Activated CD4-positive, alpha-beta T cell treated with anti-CD3 and anti-CD28 coated beads for 36 hours (primary cell): ENCODE measurements at regions not wholly inside any gene's neighbourhood (a gene's known extent, or its start where the extent isn't known, plus 50 kb on each side); places are given as distances from the start of the nearest gene placed in this dataset.

Experiments
- ATAC-seq: fragments of 200-7000 bp; cut with Tn5 transposase; one replicate; pipeline ENCODE4 v1.10.0; 2021; ENCODE audit warnings: mild to moderate bottlenecking, moderate library complexity
- CTCF ChIA-PET: fragments of 350-600 bp; sonication (Branson Sonifier 250); formaldehyde crosslinking; loops from one replicate; lab custom pipeline; 2021; ENCODE audit warnings: antibody characterized with exemption; lab: Charles Lee
- POLR2A ChIA-PET: fragments of 350-600 bp; sonication (Branson Sonifier 250); formaldehyde crosslinking; loops from one replicate; lab custom pipeline; 2021; ENCODE audit warnings: antibody characterized with exemption, inconsistent platforms; lab: Charles Lee
- DNase-seq: peaks from one replicate; pipeline ENCODE4 v3.0.0-alpha.2; 2020
- H3K27ac Mint-ChIP-seq: one replicate; pipeline ENCODE4 v1.8.0; 2021; ENCODE audit warnings: mixed read lengths
- H3K27me3 Mint-ChIP-seq: one replicate; pipeline ENCODE4 v1.8.0; 2021; ENCODE audit warnings: mixed read lengths
- H3K36me3 Mint-ChIP-seq: one replicate; pipeline ENCODE4 v1.8.0; 2021; ENCODE audit warnings: low read depth, mixed read lengths
- H3K4me1 Mint-ChIP-seq: one replicate; pipeline ENCODE4 v1.8.0; 2021; ENCODE audit warnings: mixed read lengths
- H3K4me3 Mint-ChIP-seq: one replicate; pipeline ENCODE4 v1.8.0; 2021; ENCODE audit warnings: mild to moderate bottlenecking, moderate library complexity, mixed read lengths
- H3K9me3 Mint-ChIP-seq: one replicate; pipeline ENCODE4 v1.8.0; 2021; ENCODE audit warnings: low read depth, mixed read lengths
- intact Hi-C, 2 experiments: fragments of 100-400 bp; cut with DNase I in 1 of 2; cut with micrococcal nuclease in 1 of 2; formaldehyde crosslinking; loops; one replicate each; pipeline versions ENCODE4 v1.14.2 to v1.15.1; 2022 to 2024; cut with DNase I, micrococcal nuclease

GRCh38 chr5:36482812-36483211, 123.6 kb upstream of the SLC1A3 start:
- POLR2A ChIA-PET: no interaction called here
- Mint-ChIP-seq H3K9me3 (no peaks in the 10 kb centered on the region), H3K27ac (no peak overlapping the region), H3K36me3 (no peaks in the 10 kb centered on the region), H3K27me3 (no peaks in the 10 kb centered on the region), H3K4me3 (no peak overlapping the region), H3K4me1 (no peaks in the 10 kb centered on the region)
- intact Hi-C loops: no loop called here
- DNase-seq: no peak
- CTCF ChIA-PET: no interaction called here
- no peak for ATAC-seq

- ChIA-PET CTCF (no interaction called here), POLR2A (no interaction called here)
- H3K36me3 Mint-ChIP-seq: no peaks in the 10 kb centered on the region
- no peak overlapping the region for H3K4me3 Mint-ChIP-seq
- ATAC-seq: no peak
- no peaks in the 10 kb centered on the region for H3K4me1 Mint-ChIP-seq
- no peaks in the 10 kb centered on the region for H3K27me3 Mint-ChIP-seq
- no peak for DNase-seq
- intact Hi-C loops: no loop called here
- no peak overlapping the region for H3K27ac Mint-ChIP-seq
- no peaks in the 10 kb centered on the region for H3K9me3 Mint-ChIP-seq
Observed at GRCh38 chr5:36489505-36489904, 116.9 kb upstream of the SLC1A3 start.

- Mint-ChIP-seq H3K27ac (no peak overlapping the region), H3K9me3 (no peaks in the 10 kb centered on the region), H3K4me1 (no peaks in the 10 kb centered on the region), H3K36me3 (no peaks in the 10 kb centered on the region), H3K4me3 (no peak overlapping the region), H3K27me3 (peaks cover under 1% of the 10 kb centered on the region)
- intact Hi-C loops: no loop called here
- DNase-seq (no peak), ATAC-seq (no peak)
- ChIA-PET CTCF (no interaction called here), POLR2A (no interaction called here)
Observed at GRCh38 chr5:36491856-36492255, 114.5 kb upstream of the SLC1A3 start.

- intact Hi-C loops: no loop called here
- Mint-ChIP-seq H3K27ac (no peak overlapping the region), H3K27me3 (peaks cover 3% of the 10 kb centered on the region), H3K9me3 (no peaks in the 10 kb centered on the region), H3K4me3 (no peak overlapping the region), H3K4me1 (no peaks in the 10 kb centered on the region), H3K36me3 (no peaks in the 10 kb centered on the region)
- ChIA-PET POLR2A (no interaction called here), CTCF (no interaction called here)
- DNase-seq (no peak), ATAC-seq (no peak)
Observed at GRCh38 chr5:36492984-36493654, 113.3 kb upstream of the SLC1A3 start.

GRCh38 chr5:36494028-36494427, 112.4 kb upstream of the SLC1A3 start:
- CTCF ChIA-PET: interaction anchor here (0.7 to 1.1 kb wide), 2 partner anchors 8 to 73 kb away, joined by 3 read pairs; no protein-coding TSS in a partner anchor
- H3K27ac Mint-ChIP-seq: no peak overlapping the region
- no peaks in the 10 kb centered on the region for H3K36me3 Mint-ChIP-seq
- no peaks in the 10 kb centered on the region for H3K4me1 Mint-ChIP-seq
- H3K27me3 Mint-ChIP-seq: peaks cover 6% of the 10 kb centered on the region
- no peaks in the 10 kb centered on the region for H3K9me3 Mint-ChIP-seq
- POLR2A ChIA-PET: no interaction called here
- DNase-seq (no peak), ATAC-seq (no peak)
- H3K4me3 Mint-ChIP-seq: no peak overlapping the region
- intact Hi-C loops: no loop called here

- no peak for DNase-seq
- no peak for ATAC-seq
- Mint-ChIP-seq H3K4me3 (no peak overlapping the region), H3K4me1 (no peaks in the 10 kb centered on the region), H3K27me3 (peaks cover 6% of the 10 kb centered on the region), H3K9me3 (no peaks in the 10 kb centered on the region), H3K36me3 (no peaks in the 10 kb centered on the region), H3K27ac (no peak overlapping the region)
- ChIA-PET POLR2A (no interaction called here), CTCF (interaction anchor here (1.1 to 3.0 kb wide), 2 partner anchors 11 to 74 kb away, joined by 3 to 9 read pairs; no protein-coding TSS in a partner anchor)
- intact Hi-C loops: no loop called here
Observed at GRCh38 chr5:36494841-36495601, 111.4 kb upstream of the SLC1A3 start.

- Mint-ChIP-seq H3K27ac (no peak overlapping the region), H3K4me3 (no peak overlapping the region), H3K27me3 (peaks cover 6% of the 10 kb centered on the region), H3K4me1 (no peaks in the 10 kb centered on the region), H3K36me3 (no peaks in the 10 kb centered on the region), H3K9me3 (no peaks in the 10 kb centered on the region)
- no peak for ATAC-seq
- ChIA-PET POLR2A (no interaction called here), CTCF (interaction anchor here (3.0 kb wide), 1 partner anchor 10 kb away, joined by 9 read pairs; no protein-coding TSS in a partner anchor)
- no peak for DNase-seq
- intact Hi-C loops: no loop called here
Observed at GRCh38 chr5:36495611-36496010, 110.8 kb upstream of the SLC1A3 start.

GRCh38 chr5:36496471-36496870, 109.9 kb upstream of the SLC1A3 start:
- Mint-ChIP-seq H3K4me1 (no peaks in the 10 kb centered on the region), H3K27me3 (peaks cover 6% of the 10 kb centered on the region), H3K4me3 (no peak overlapping the region), H3K9me3 (no peaks in the 10 kb centered on the region), H3K36me3 (no peaks in the 10 kb centered on the region), H3K27ac (no peak overlapping the region)
- intact Hi-C loops: no loop called here
- no peak for ATAC-seq
- DNase-seq: no peak
- ChIA-PET CTCF (interaction anchor here (3.0 kb wide), 1 partner anchor 10 kb away, joined by 9 read pairs; no protein-coding TSS in a partner anchor), POLR2A (no interaction called here)

- no peaks in the 10 kb centered on the region for H3K9me3 Mint-ChIP-seq
- no peaks in the 10 kb centered on the region for H3K4me1 Mint-ChIP-seq
- no peaks in the 10 kb centered on the region for H3K36me3 Mint-ChIP-seq
- H3K27me3 Mint-ChIP-seq: peaks cover 2% of the 10 kb centered on the region
- H3K27ac Mint-ChIP-seq: no peak overlapping the region
- POLR2A ChIA-PET: no interaction called here
- ATAC-seq (no peak), DNase-seq (no peak)
- intact Hi-C loops: loop anchor here in 1 of 2 experiments (10.0 kb wide), 1 partner anchor 192 kb away; no protein-coding TSS in a partner anchor
- no peak overlapping the region for H3K4me3 Mint-ChIP-seq
- CTCF ChIA-PET: interaction anchor here (0.5 kb wide), 1 partner anchor 63 kb away, joined by 4 read pairs; no protein-coding TSS in a partner anchor
Observed at GRCh38 chr5:36502608-36503007, 103.8 kb upstream of the SLC1A3 start.

GRCh38 chr5:36505021-36505420, 101.4 kb upstream of the SLC1A3 start:
- Mint-ChIP-seq H3K4me3 (no peak overlapping the region), H3K36me3 (no peaks in the 10 kb centered on the region), H3K27ac (no peak overlapping the region), H3K9me3 (no peaks in the 10 kb centered on the region), H3K4me1 (no peaks in the 10 kb centered on the region), H3K27me3 (peaks cover 7% of the 10 kb centered on the region)
- CTCF ChIA-PET: interaction anchor here (0.6 to 3.8 kb wide), 11 partner anchors 9 to 426 kb away, joined by 3 to 22 read pairs (median 3); no protein-coding TSS in a partner anchor
- POLR2A ChIA-PET: no interaction called here
- DNase-seq (no peak), ATAC-seq (no peak)
- intact Hi-C loops: loop anchor here in 1 of 2 experiments (10.0 kb wide), 1 partner anchor 190 kb away; no protein-coding TSS in a partner anchor

GRCh38 chr5:36507332-36507952, 99.0 kb upstream of the SLC1A3 start:
- Mint-ChIP-seq H3K36me3 (no peaks in the 10 kb centered on the region), H3K4me1 (no peaks in the 10 kb centered on the region), H3K9me3 (no peaks in the 10 kb centered on the region), H3K4me3 (no peak overlapping the region), H3K27me3 (peaks cover 7% of the 10 kb centered on the region), H3K27ac (no peak overlapping the region)
- ChIA-PET CTCF (interaction anchor here (0.6 to 3.3 kb wide), 14 partner anchors 30 to 429 kb away, joined by 3 to 22 read pairs (median 3); partner anchors contain the start of gene NADK2), POLR2A (no interaction called here)
- DNase-seq (peak; percentile 87), ATAC-seq (no peak)
- intact Hi-C loops: loop anchor here (1.0 to 10.0 kb wide), 7 partner anchors 92 to 428 kb away; no protein-coding TSS in a partner anchor
